Osteocyte (in vitro differentiated cells): ENCODE measurements at regions not wholly inside any gene's neighbourhood (a gene's known extent, or its start where the extent isn't known, plus 50 kb on each side); places are given as distances from the start of the nearest gene placed in this dataset.

Source experiments
- DNase-seq: peaks from one replicate; pipeline ENCODE4 v3.0.0; 2021; ENCODE audit warnings: mixed read lengths; ENCODE audit not compliant: unreplicated experiment; ENCODE audit errors: extremely low spot score
- H3K27ac Mint-ChIP-seq: one replicate; pipeline ENCODE4 v1.8.0; 2021; ENCODE audit warnings: mild to moderate bottlenecking, mixed read lengths; ENCODE audit not compliant: unreplicated experiment
- H3K27me3 Mint-ChIP-seq: one replicate; pipeline ENCODE4 v1.8.0; 2021; ENCODE audit warnings: mixed read lengths; ENCODE audit not compliant: unreplicated experiment
- H3K36me3 Mint-ChIP-seq: one replicate; pipeline ENCODE4 v1.8.0; 2021; ENCODE audit warnings: mixed read lengths; ENCODE audit not compliant: unreplicated experiment
- H3K4me1 Mint-ChIP-seq: one replicate; pipeline ENCODE4 v1.8.0; 2021; ENCODE audit warnings: mixed read lengths; ENCODE audit not compliant: unreplicated experiment
- H3K4me3 Mint-ChIP-seq: one replicate; pipeline ENCODE4 v1.8.0; 2021; ENCODE audit warnings: mild to moderate bottlenecking, moderate library complexity, mixed read lengths; ENCODE audit not compliant: unreplicated experiment
- H3K9me3 Mint-ChIP-seq: one replicate; pipeline ENCODE4 v1.8.0; 2021; ENCODE audit warnings: mixed read lengths; ENCODE audit not compliant: unreplicated experiment
- CTCF ChIP-seq: fragments of 200-600 bp; sonication (generic); IDR thresholded peaks from 2 replicates; pipeline ENCODE4 v1.5.0; 2021; ENCODE audit warnings: antibody characterized with exemption, mild to moderate bottlenecking, moderate library complexity

GRCh38 chr10:88103576-88103975 is 240.2 kb downstream of the PTEN start:
- TF ChIP-seq CTCF, result no peak
- Mint-ChIP-seq H3K27me3 (no peaks in the 10 kb centered on the region), H3K36me3 (no peaks in the 10 kb centered on the region), H3K9me3 (no peaks in the 10 kb centered on the region), H3K4me3 (no peak overlapping the region), H3K27ac (no peak overlapping the region), H3K4me1 (peaks cover 3% of the 10 kb centered on the region)
- DNase-seq, result no peak

GRCh38 chr10:88104223-88104622 is 240.8 kb downstream of the PTEN start:
- Mint-ChIP-seq H3K36me3 (no peaks in the 10 kb centered on the region), H3K9me3 (no peaks in the 10 kb centered on the region), H3K27ac (no peak overlapping the region), H3K27me3 (no peaks in the 10 kb centered on the region), H3K4me1 (peaks cover 3% of the 10 kb centered on the region), H3K4me3 (no peak overlapping the region)
- no peak for TF ChIP-seq CTCF
- no peak for DNase-seq

GRCh38 chr10:88106366-88106765 is 242.9 kb downstream of the PTEN start:
- Mint-ChIP-seq H3K27ac (no peak overlapping the region), H3K4me3 (no peak overlapping the region), H3K27me3 (no peaks in the 10 kb centered on the region), H3K36me3 (no peaks in the 10 kb centered on the region), H3K4me1 (peaks cover 8% of the 10 kb centered on the region), H3K9me3 (no peaks in the 10 kb centered on the region)
- no peak for TF ChIP-seq CTCF
- no peak for DNase-seq

- no peaks in the 10 kb centered on the region for H3K36me3 Mint-ChIP-seq
- H3K4me1 Mint-ChIP-seq, result peaks cover 8% of the 10 kb centered on the region
- H3K9me3 Mint-ChIP-seq, result no peaks in the 10 kb centered on the region
- no peak for TF ChIP-seq CTCF
- no peak overlapping the region for H3K27ac Mint-ChIP-seq
- H3K4me3 Mint-ChIP-seq, result no peak overlapping the region
- DNase-seq, result no peak
- H3K27me3 Mint-ChIP-seq, result no peaks in the 10 kb centered on the region
Observed at GRCh38 chr10:88107296-88108097, 244.1 kb downstream of the PTEN start.

- Mint-ChIP-seq H3K36me3 (no peaks in the 10 kb centered on the region), H3K27me3 (no peaks in the 10 kb centered on the region), H3K27ac (no peak overlapping the region)
Observed at GRCh38 chr10:88108115-88108610, 244.7 kb downstream of the PTEN start.

More at GRCh38 chr10:88108115-88108610, 244.7 kb downstream of the PTEN start:
- DNase-seq, result no peak
- no peak overlapping the region for H3K4me3 Mint-ChIP-seq
- TF ChIP-seq CTCF, result no peak
- H3K9me3 Mint-ChIP-seq, result no peaks in the 10 kb centered on the region
- H3K4me1 Mint-ChIP-seq, result peaks cover 8% of the 10 kb centered on the region
